H9 (cell line): ENCODE measurements at regions not wholly inside any gene's neighbourhood (a gene's known extent, or its start where the extent isn't known, plus 50 kb on each side); places are given as distances from the start of the nearest gene placed in this dataset.

Experiments used
- DNase-seq: peaks from one replicate; pipeline ENCODE4 v3.0.0-alpha.2; 2017
- H2AFZ ChIP-seq: one replicate; pipeline ENCODE4 v1.6.1; 2013; ENCODE audit warnings: mild to moderate bottlenecking, low read length, control low read depth, moderate library complexity
- H2AK5ac ChIP-seq: 2 replicates; pipeline ENCODE4 v1.6.1; 2013; ENCODE audit warnings: low read length, control low read depth, mixed read lengths; ENCODE audit not compliant: insufficient read length
- H2BK120ac ChIP-seq: one replicate; pipeline ENCODE4 v1.6.1; 2013; ENCODE audit warnings: low read depth, mild to moderate bottlenecking, low read length, control low read depth, inconsistent platforms; ENCODE audit not compliant: poor library complexity, severe bottlenecking
- H2BK12ac ChIP-seq: 2 replicates; pipeline ENCODE4 v1.6.1; 2013; ENCODE audit warnings: low read length, control low read depth, mixed read lengths, low read depth; ENCODE audit not compliant: insufficient read length
- H2BK15ac ChIP-seq: 2 replicates; pipeline ENCODE4 v1.6.1; 2013; ENCODE audit warnings: low read depth, low read length, control low read depth
- H2BK20ac ChIP-seq: one replicate; pipeline ENCODE4 v1.6.1; 2013; ENCODE audit warnings: low read depth, mild to moderate bottlenecking, low read length, control low read depth, inconsistent platforms; ENCODE audit not compliant: poor library complexity, severe bottlenecking
- H2BK5ac ChIP-seq: 2 replicates; pipeline ENCODE4 v1.6.1; 2013; ENCODE audit warnings: low read length, control low read depth, mixed read lengths; ENCODE audit not compliant: insufficient read length
- H3K14ac ChIP-seq: 2 replicates; pipeline ENCODE4 v1.6.1; 2013; ENCODE audit warnings: low read length, control low read depth; ENCODE audit not compliant: insufficient read depth
- H3K18ac ChIP-seq: 2 replicates; pipeline ENCODE4 v1.6.1; 2013; ENCODE audit warnings: low read depth, mild to moderate bottlenecking, mixed read lengths, low read length, control low read depth; ENCODE audit not compliant: insufficient read length
- H3K23ac ChIP-seq: 2 replicates; pipeline ENCODE4 v1.6.1; 2013; ENCODE audit warnings: low read length, control low read depth, mixed read lengths, low read depth; ENCODE audit not compliant: insufficient read length
- H3K23me2 ChIP-seq: 2 replicates; pipeline ENCODE4 v1.6.1; 2013; ENCODE audit warnings: low read depth, mild to moderate bottlenecking, mixed read lengths, low read length, control low read depth; ENCODE audit not compliant: insufficient read length, poor library complexity, severe bottlenecking
- H3K27ac ChIP-seq: 2 replicates; pipeline ENCODE4 v1.5.1; 2013; ENCODE audit warnings: low read length, control low read depth, mixed read lengths, low read depth; ENCODE audit not compliant: insufficient read length
- H3K27me3 ChIP-seq: 2 replicates; pipeline ENCODE4 v1.6.1; 2013; ENCODE audit warnings: low read length, control low read depth, inconsistent platforms; ENCODE audit not compliant: insufficient read depth
- H3K4ac ChIP-seq: 2 replicates; pipeline ENCODE4 v1.6.1; 2013; ENCODE audit warnings: low read depth, mild to moderate bottlenecking, control low read depth, inconsistent platforms, low read length, moderate library complexity
- H3K4me1 ChIP-seq: 2 replicates; pipeline ENCODE4 v1.6.1; 2013; ENCODE audit warnings: low read length, control low read depth, inconsistent platforms; ENCODE audit not compliant: insufficient read depth
- H3K4me2 ChIP-seq: 2 replicates; pipeline ENCODE4 v1.6.1; 2013; ENCODE audit warnings: low read length, control low read depth, mixed read lengths; ENCODE audit not compliant: insufficient read length, insufficient read depth
- H3K56ac ChIP-seq: 2 replicates; pipeline ENCODE4 v1.6.1; 2013; ENCODE audit warnings: low read depth, mild to moderate bottlenecking, mixed read lengths, low read length, control low read depth; ENCODE audit not compliant: insufficient read length
- H3K79me1 ChIP-seq: 2 replicates; pipeline ENCODE4 v1.6.1; 2013; ENCODE audit warnings: low read depth, mild to moderate bottlenecking, moderate library complexity, low read length, control low read depth, inconsistent platforms; ENCODE audit not compliant: insufficient read depth, poor library complexity, severe bottlenecking
- H3K79me2 ChIP-seq: 2 replicates; pipeline ENCODE4 v1.6.1; 2013; ENCODE audit warnings: low read length, control low read depth, inconsistent platforms; ENCODE audit not compliant: insufficient read depth
- H3K9ac ChIP-seq: 2 replicates; pipeline ENCODE4 v1.6.1; 2013; ENCODE audit warnings: low read length, control low read depth, mixed read lengths; ENCODE audit not compliant: insufficient read length; ENCODE audit errors: extremely low read depth
- H3K9me3 ChIP-seq: one replicate; pipeline ENCODE4 v1.6.1; 2013; ENCODE audit warnings: low read depth, low read length, inconsistent platforms; ENCODE audit not compliant: control insufficient read depth
- H3T11ph ChIP-seq: one replicate; pipeline ENCODE4 v1.6.1; 2013; ENCODE audit warnings: mild to moderate bottlenecking, low read length, control low read depth, inconsistent platforms
- H4K20me1 ChIP-seq: one replicate; pipeline ENCODE4 v1.6.1; 2013; ENCODE audit not compliant: control insufficient read depth, insufficient read length, insufficient read depth
- H4K5ac ChIP-seq: 2 replicates; pipeline ENCODE4 v1.6.1; 2013; ENCODE audit warnings: low read depth, mild to moderate bottlenecking, mixed read lengths, low read length, control low read depth; ENCODE audit not compliant: insufficient read length
- H4K8ac ChIP-seq: replicated peaks from 2 replicates; pipeline ENCODE4 v1.6.1; 2013; ENCODE audit warnings: low read length, control low read depth, mixed read lengths, low read depth; ENCODE audit not compliant: insufficient read length
- H4K91ac ChIP-seq: 2 replicates; pipeline ENCODE4 v1.6.1; 2013; ENCODE audit warnings: low read depth, mild to moderate bottlenecking, moderate library complexity, mixed read lengths, low read length, control low read depth; ENCODE audit not compliant: insufficient read length
- H3K27ac Mint-ChIP-seq, 3 experiments: 2 replicates in 2 of 3; 3 replicates in 1 of 3; pipeline ENCODE4 v1.8.0; 2020 to 2021; ENCODE audit warnings: mixed read lengths in 3 of 3, mild to moderate bottlenecking in 1 of 3, moderate library complexity in 1 of 3
- H3K27me3 Mint-ChIP-seq: 2 replicates; pipeline ENCODE4 v1.8.0; 2021; ENCODE audit warnings: low read depth, mild to moderate bottlenecking, moderate library complexity, mixed read lengths
- H3K36me3 Mint-ChIP-seq, 3 experiments: 2 replicates in 2 of 3; 3 replicates in 1 of 3; pipeline ENCODE4 v1.8.0; 2020 to 2021; ENCODE audit warnings: low read depth in 3 of 3, mixed read lengths in 3 of 3; ENCODE audit not compliant: insufficient read depth in 1 of 3
- H3K4me1 Mint-ChIP-seq, 2 experiments: 2 replicates each; pipeline ENCODE4 v1.8.0; 2020; ENCODE audit warnings: mixed read lengths in 2 of 2
- H3K4me3 Mint-ChIP-seq, 2 experiments: 2 replicates in 1 of 2; 3 replicates in 1 of 2; pipeline ENCODE4 v1.8.0; 2020 to 2021; ENCODE audit warnings: mild to moderate bottlenecking in 2 of 2, mixed read lengths in 2 of 2, moderate library complexity in 1 of 2
- H3K9me3 Mint-ChIP-seq, 2 experiments: 2 replicates in 1 of 2; 3 replicates in 1 of 2; pipeline ENCODE4 v1.8.0; 2020; ENCODE audit warnings: mild to moderate bottlenecking in 2 of 2, mixed read lengths in 2 of 2, moderate library complexity in 1 of 2
- WGBS: extraction: QIAGEN DNeasy Blood & Tissue Kit; methylation state at CpG from one replicate; pipeline ENCODE4 v1.1.7; 2013; ENCODE audit warnings: missing lambda C conversion rate, low lambda C conversion rate, mixed read lengths; ENCODE audit not compliant: insufficient read length; ENCODE audit errors: extremely low coverage; 5-methylcytosine and 5-hydroxymethylcytosine counted together
- TF ChIP-seq, protein P1 (sequence below): fragments of 200-600 bp; sonication (generic); conservative IDR thresholded peaks from 3 replicates; pipeline ENCODE4 v1.8.0; 2021; ENCODE audit warnings: antibody characterized with exemption, mild to moderate bottlenecking

DNA sequence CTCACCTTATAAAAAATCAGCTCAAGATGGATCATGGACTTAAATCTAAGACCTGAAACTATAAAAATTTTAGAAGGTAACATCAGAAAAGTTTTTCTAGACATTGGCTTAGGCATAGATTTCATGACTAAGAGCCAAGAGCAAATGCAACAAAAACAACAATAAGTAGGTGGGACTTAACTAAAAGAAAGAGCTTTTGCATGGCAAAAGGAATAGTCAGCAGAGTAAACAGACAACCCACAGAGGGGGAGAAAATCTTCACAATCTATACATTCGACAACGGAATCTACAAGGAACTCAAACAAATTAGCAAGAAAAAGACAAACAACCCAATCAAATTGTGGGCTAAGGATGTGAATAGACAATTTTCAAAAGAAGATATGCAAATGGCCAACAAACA lies 368.4 kb upstream of the KIF2B start:
- peaks cover 35 to 42% of the 10 kb centered on the region in 2 experiments for H3K4me1 Mint-ChIP-seq
- Histone ChIP-seq H3K27ac (peak overlapping the region; percentile 51), H3K27me3 (no peaks in the 10 kb centered on the region; the same call in 1 of the 2 replicates), H2BK15ac (no peak overlapping the region), H4K20me1 (no peaks in the 10 kb centered on the region), H3T11ph (no peak overlapping the region), H3K9me3 (peaks cover 12% of the 10 kb centered on the region), H3K79me1 (no peaks in the 10 kb centered on the region), H3K9ac (no peak overlapping the region), H3K4ac (no peak overlapping the region), H4K5ac (no peak overlapping the region), H4K91ac (no peak overlapping the region), H3K18ac (no peak overlapping the region), H2AFZ (no peak overlapping the region), H2BK12ac (no peak overlapping the region), H3K23ac (no peak overlapping the region), H2AK5ac (no peak overlapping the region), H3K23me2 (no peaks in the 10 kb centered on the region), H3K56ac (no peak overlapping the region), H3K14ac (no peak overlapping the region), H3K4me2 (no peak overlapping the region), H2BK5ac (no peak overlapping the region), H3K79me2 (no peaks in the 10 kb centered on the region), H3K4me1 (no peaks in the 10 kb centered on the region; the same call in 1 of the 2 replicates), H4K8ac (no peak overlapping the region), H2BK20ac (no peak overlapping the region), H2BK120ac (no peak overlapping the region)
- peak overlapping the region; percentile 0 to 34; a peak in 2 of 5 replicates for H3K4me3 Mint-ChIP-seq
- H3K36me3 Mint-ChIP-seq, result peaks cover 23 to 28% (median 27%) of the 10 kb centered on the region in 3 experiments
- H3K9me3 Mint-ChIP-seq, result peaks cover 22 to 26% of the 10 kb centered on the region in 2 experiments
- TF ChIP-seq, protein P1, sequence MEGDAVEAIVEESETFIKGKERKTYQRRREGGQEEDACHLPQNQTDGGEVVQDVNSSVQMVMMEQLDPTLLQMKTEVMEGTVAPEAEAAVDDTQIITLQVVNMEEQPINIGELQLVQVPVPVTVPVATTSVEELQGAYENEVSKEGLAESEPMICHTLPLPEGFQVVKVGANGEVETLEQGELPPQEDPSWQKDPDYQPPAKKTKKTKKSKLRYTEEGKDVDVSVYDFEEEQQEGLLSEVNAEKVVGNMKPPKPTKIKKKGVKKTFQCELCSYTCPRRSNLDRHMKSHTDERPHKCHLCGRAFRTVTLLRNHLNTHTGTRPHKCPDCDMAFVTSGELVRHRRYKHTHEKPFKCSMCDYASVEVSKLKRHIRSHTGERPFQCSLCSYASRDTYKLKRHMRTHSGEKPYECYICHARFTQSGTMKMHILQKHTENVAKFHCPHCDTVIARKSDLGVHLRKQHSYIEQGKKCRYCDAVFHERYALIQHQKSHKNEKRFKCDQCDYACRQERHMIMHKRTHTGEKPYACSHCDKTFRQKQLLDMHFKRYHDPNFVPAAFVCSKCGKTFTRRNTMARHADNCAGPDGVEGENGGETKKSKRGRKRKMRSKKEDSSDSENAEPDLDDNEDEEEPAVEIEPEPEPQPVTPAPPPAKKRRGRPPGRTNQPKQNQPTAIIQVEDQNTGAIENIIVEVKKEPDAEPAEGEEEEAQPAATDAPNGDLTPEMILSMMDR, result no peak
- H3K27me3 Mint-ChIP-seq, result no peaks in the 10 kb centered on the region
- peak overlapping the region; percentile 68 to 97 (median 88); a peak in 6 of 7 replicates for H3K27ac Mint-ChIP-seq
- no CpG with 5 or more reads among the region's 2 CpGs for WGBS
- no peak for DNase-seq
